Esophagus squamous epithelium (tissue), 4 donors: ENCODE measurements at regions not wholly inside any gene's neighbourhood (a gene's known extent, or its start where the extent isn't known, plus 50 kb on each side); places are given as distances from the start of the nearest gene placed in this dataset.

Experiments
- POLR2A ChIP-seq, 4 donors: fragments of 450-650 bp; IDR thresholded peaks; one replicate each; pipeline ENCODE4 v1.6.1; 2017; ENCODE audit warnings: antibody characterized with exemption in 4 of 4, mild to moderate bottlenecking in 4 of 4, moderate library complexity in 3 of 4
- TF ChIP-seq, protein P1 (sequence below), 6 experiments: fragments of 450-650 bp in 4 of 6; fragments of 200-600 bp in 2 of 6; sonication (generic) in 2 of 6; IDR thresholded peaks; one replicate each; pipeline ENCODE4 v1.5.1; 2016 to 2019; ENCODE audit warnings: antibody characterized with exemption in 6 of 6, mild to moderate bottlenecking in 4 of 6, moderate library complexity in 4 of 6

DNA sequence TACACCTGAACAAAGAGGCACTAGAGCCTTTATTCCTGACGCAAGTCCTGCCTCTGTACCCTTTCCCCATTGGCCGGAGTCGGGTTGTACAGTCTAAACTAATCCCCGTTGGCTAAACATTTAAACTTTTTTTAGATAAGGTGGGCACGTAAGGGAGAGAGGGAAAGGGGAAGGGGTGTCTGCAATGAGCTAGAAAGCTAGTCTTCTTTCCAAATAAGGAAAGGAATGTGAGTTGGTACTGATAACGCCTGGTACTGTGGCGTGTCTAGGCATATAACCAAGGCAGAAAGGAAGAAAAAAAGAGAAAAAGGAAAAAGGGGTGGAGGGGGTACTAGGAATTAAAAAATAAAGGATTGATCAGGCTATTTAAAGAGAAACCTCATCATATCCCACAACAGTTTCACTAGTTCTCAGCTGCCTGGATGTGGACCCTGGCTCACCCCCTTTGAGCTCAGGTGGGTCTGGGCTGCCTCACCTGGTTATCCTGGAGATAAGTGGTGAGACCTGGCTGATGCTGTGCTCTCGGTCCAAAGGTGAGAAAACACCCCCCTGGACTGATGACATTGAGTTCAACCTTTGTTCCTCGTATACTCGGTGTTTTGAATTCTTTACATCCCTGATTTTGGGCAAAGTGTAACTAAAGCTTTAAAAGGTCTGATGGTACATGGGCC is 90.9 kb upstream of the EEF2KMT start:
- TF ChIP-seq, protein P1, sequence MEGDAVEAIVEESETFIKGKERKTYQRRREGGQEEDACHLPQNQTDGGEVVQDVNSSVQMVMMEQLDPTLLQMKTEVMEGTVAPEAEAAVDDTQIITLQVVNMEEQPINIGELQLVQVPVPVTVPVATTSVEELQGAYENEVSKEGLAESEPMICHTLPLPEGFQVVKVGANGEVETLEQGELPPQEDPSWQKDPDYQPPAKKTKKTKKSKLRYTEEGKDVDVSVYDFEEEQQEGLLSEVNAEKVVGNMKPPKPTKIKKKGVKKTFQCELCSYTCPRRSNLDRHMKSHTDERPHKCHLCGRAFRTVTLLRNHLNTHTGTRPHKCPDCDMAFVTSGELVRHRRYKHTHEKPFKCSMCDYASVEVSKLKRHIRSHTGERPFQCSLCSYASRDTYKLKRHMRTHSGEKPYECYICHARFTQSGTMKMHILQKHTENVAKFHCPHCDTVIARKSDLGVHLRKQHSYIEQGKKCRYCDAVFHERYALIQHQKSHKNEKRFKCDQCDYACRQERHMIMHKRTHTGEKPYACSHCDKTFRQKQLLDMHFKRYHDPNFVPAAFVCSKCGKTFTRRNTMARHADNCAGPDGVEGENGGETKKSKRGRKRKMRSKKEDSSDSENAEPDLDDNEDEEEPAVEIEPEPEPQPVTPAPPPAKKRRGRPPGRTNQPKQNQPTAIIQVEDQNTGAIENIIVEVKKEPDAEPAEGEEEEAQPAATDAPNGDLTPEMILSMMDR (IDR thresholded peaks at IDR 0.05): no peak
- TF ChIP-seq POLR2A (IDR thresholded peaks at IDR 0.05): no peak
